Subcutaneous abdominal adipose tissue (tissue), 5 donors: ENCODE measurements at regions not wholly inside any gene's neighbourhood (a gene's known extent, or its start where the extent isn't known, plus 50 kb on each side); places are given as distances from the start of the nearest gene placed in this dataset.
"Not testable (repeated sequence)": the region's sequence is repeated elsewhere in the genome, so short reads cannot be mapped to it uniquely, and the experiment has no call there.

ENCODE experiments used
- H3K27ac ChIP-seq: one replicate; pipeline ENCODE4 v1.7.0; 2013; ENCODE audit warnings: low read depth, mild to moderate bottlenecking, inconsistent platforms, low read length, moderate library complexity
- H3K27me3 ChIP-seq, 5 donors: one replicate each; pipeline ENCODE4 v1.7.0; 2013; ENCODE audit warnings: low read length in 5 of 5, inconsistent platforms in 1 of 5; ENCODE audit not compliant: control insufficient read depth in 5 of 5, insufficient read depth in 4 of 5
- H3K36me3 ChIP-seq, 5 donors: one replicate each; pipeline ENCODE4 v1.7.0; 2013; ENCODE audit warnings: low read length in 5 of 5; ENCODE audit not compliant: control insufficient read depth in 5 of 5, insufficient read depth in 5 of 5
- H3K4me1 ChIP-seq, 5 donors: one replicate each; pipeline ENCODE4 v1.7.0; 2013; ENCODE audit warnings: low read length in 5 of 5, mild to moderate bottlenecking in 3 of 5, moderate library complexity in 1 of 5; ENCODE audit not compliant: control insufficient read depth in 5 of 5, insufficient read depth in 5 of 5
- H3K4me3 ChIP-seq, 5 donors: one replicate each; pipeline ENCODE4 v1.7.0; 2013; ENCODE audit warnings: low read length in 5 of 5, low read depth in 1 of 5
- H3K9ac ChIP-seq, 5 donors: one replicate each; pipeline ENCODE4 v1.7.0; 2013; ENCODE audit warnings: low read length in 5 of 5, mild to moderate bottlenecking in 4 of 5, moderate library complexity in 3 of 5
- H3K9me3 ChIP-seq, 5 donors: one replicate each; pipeline ENCODE4 v1.7.0; 2013; ENCODE audit warnings: low read length in 5 of 5; ENCODE audit not compliant: control insufficient read depth in 5 of 5
- donor health status: healthy.
- donor health status: healthy.
- donor health status: healthy.
- donor health status: healthy.
- donor health status: healthy.

- Histone ChIP-seq H3K4me1 (peaks cover 2 to 15% (median 11%) of the 10 kb centered on the region in 5 donors), H3K9ac (no peak overlapping the region), H3K9me3 (no peaks in the 10 kb centered on the region), H3K27ac (peak overlapping the region; percentile 83), H3K36me3 (no peaks in the 10 kb centered on the region), H3K4me3 (no peak overlapping the region), H3K27me3 (no peaks in the 10 kb centered on the region)
Measured at GRCh38 chr1:55443175-55443915, 228.2 kb upstream of the USP24 start.

GRCh38 chr1:55441489-55441888, 226.3 kb upstream of the USP24 start:
- Histone ChIP-seq H3K9me3 (no peaks in the 10 kb centered on the region), H3K27me3 (no peaks in the 10 kb centered on the region), H3K27ac (no peak overlapping the region), H3K9ac (no peak overlapping the region), H3K4me1 (peaks cover 2 to 15% (median 11%) of the 10 kb centered on the region in 5 donors), H3K4me3 (no peak overlapping the region), H3K36me3 (no peaks in the 10 kb centered on the region)

- H3K4me3 ChIP-seq: no peak overlapping the region
- no peak overlapping the region for H3K27ac ChIP-seq
- H3K4me1 ChIP-seq: no peaks in the 10 kb centered on the region
- H3K36me3 ChIP-seq: no peaks in the 10 kb centered on the region
- no peaks in the 10 kb centered on the region for H3K9me3 ChIP-seq
- H3K9ac ChIP-seq: no peak overlapping the region
- no peaks in the 10 kb centered on the region for H3K27me3 ChIP-seq
Measured at GRCh38 chr1:55437692-55438091, 222.5 kb upstream of the USP24 start.

- H3K4me1 ChIP-seq, H3K9me3 ChIP-seq, H3K36me3 ChIP-seq, H3K9ac ChIP-seq, H3K27ac ChIP-seq, H3K4me3 ChIP-seq, H3K27me3 ChIP-seq: not testable (repeated sequence)
Measured at GRCh38 chr1:55430720-55431119, 215.6 kb upstream of the USP24 start.

- H3K36me3 ChIP-seq, H3K9me3 ChIP-seq, H3K9ac ChIP-seq, H3K27me3 ChIP-seq, H3K4me3 ChIP-seq, H3K27ac ChIP-seq, H3K4me1 ChIP-seq: not testable (repeated sequence)
Measured at GRCh38 chr1:55430206-55430605, 215.0 kb upstream of the USP24 start.

- no peaks in the 10 kb centered on the region for H3K9me3 ChIP-seq
- H3K27me3 ChIP-seq: peaks cover 0 to 3% (median 0%) of the 10 kb centered on the region in 5 donors
- no peak overlapping the region for H3K27ac ChIP-seq
- no peaks in the 10 kb centered on the region for H3K4me1 ChIP-seq
- no peak overlapping the region for H3K9ac ChIP-seq
- H3K4me3 ChIP-seq: no peak overlapping the region
- no peaks in the 10 kb centered on the region for H3K36me3 ChIP-seq
Measured at GRCh38 chr1:55428944-55429931, 214.1 kb upstream of the USP24 start.

- no peak overlapping the region for H3K27ac ChIP-seq
Measured at GRCh38 chr1:55428231-55428630, 213.1 kb upstream of the USP24 start.

GRCh38 chr1:55427606-55428005, 212.4 kb upstream of the USP24 start:
- Histone ChIP-seq H3K4me1 (no peaks in the 10 kb centered on the region), H3K9me3 (peaks cover 0 to 1% (median 0%) of the 10 kb centered on the region in 5 donors), H3K27me3 (peaks cover 0 to 3% (median 0%) of the 10 kb centered on the region in 5 donors), H3K36me3 (no peaks in the 10 kb centered on the region), H3K27ac (no peak overlapping the region), H3K9ac (no peak overlapping the region), H3K4me3 (no peak overlapping the region)

More at GRCh38 chr1:55428231-55428630, 213.1 kb upstream of the USP24 start:
- Histone ChIP-seq H3K9ac (no peak overlapping the region), H3K4me3 (no peak overlapping the region), H3K36me3 (no peaks in the 10 kb centered on the region), H3K4me1 (no peaks in the 10 kb centered on the region), H3K9me3 (no peaks in the 10 kb centered on the region), H3K27me3 (peaks cover 0 to 3% (median 0%) of the 10 kb centered on the region in 5 donors)

- Histone ChIP-seq H3K27me3 (peaks cover 0 to 3% (median 0%) of the 10 kb centered on the region in 5 donors), H3K27ac (no peak overlapping the region), H3K4me1 (no peaks in the 10 kb centered on the region), H3K9ac (no peak overlapping the region), H3K9me3 (peaks cover 0 to 10% (median 5%) of the 10 kb centered on the region in 5 donors), H3K36me3 (no peaks in the 10 kb centered on the region), H3K4me3 (no peak overlapping the region)
Measured at GRCh38 chr1:55426619-55427018, 211.5 kb upstream of the USP24 start.

GRCh38 chr1:55426156-55426555, 211.0 kb upstream of the USP24 start:
- Histone ChIP-seq H3K27me3 (peaks cover 0 to 3% (median 0%) of the 10 kb centered on the region in 5 donors), H3K4me3 (no peak overlapping the region), H3K9me3 (peaks cover 0 to 10% (median 5%) of the 10 kb centered on the region in 5 donors), H3K27ac (no peak overlapping the region), H3K4me1 (no peaks in the 10 kb centered on the region), H3K36me3 (no peaks in the 10 kb centered on the region), H3K9ac (no peak overlapping the region)
